SIG-M5 treated with dmso at 0.1 percent for 504 hours (cell line): ENCODE measurements at regions not wholly inside any gene's neighbourhood (a gene's known extent, or its start where the extent isn't known, plus 50 kb on each side); places are given as distances from the start of the nearest gene placed in this dataset.

Experiments
- DNase-seq: peaks from one replicate; lab custom pipeline; 2025; ENCODE audit not compliant: unreplicated experiment; lab: John Stamatoyannopoulos, UW

DNA sequence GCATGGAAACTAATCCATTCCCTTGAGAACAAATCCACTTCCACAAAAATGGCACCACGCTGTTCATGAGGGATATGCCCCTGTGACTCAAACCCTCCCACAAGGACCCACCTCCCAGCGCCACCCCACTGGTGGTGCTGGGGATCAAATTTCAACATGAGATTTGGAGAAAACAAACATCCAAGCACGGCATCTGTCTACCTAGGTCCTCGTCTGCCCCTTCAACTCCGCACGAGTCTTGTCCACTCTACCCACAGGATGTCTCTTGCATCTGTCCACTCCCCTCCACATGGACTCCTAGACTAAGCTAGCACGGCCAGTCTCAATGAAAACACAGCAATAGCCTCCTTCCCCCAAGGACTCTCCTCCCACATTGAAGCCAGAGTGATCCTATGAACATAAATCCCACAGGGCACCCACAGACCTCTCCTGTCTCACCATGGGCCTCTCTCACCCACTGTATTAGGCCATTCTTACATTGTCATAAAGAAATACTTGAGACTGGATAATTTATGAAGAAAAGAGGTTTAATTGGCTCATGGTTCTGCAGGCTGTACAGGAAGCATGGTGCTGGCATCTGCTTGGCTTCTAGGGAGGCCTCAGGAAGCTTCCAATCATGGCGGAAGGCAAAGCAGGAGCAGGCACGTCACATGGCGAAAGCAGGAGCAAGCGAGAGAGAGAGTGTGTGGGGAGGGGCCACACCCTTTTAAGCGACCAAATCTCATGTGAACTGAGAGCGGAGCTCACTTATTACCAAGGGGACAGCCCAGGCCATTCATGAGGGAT lies 101.4 kb downstream of the TOMM20 start:
- DNase-seq = no peak

- DNase-seq = no peak
Observed at GRCh38 chr1:235025422-235025984, 103.1 kb downstream of the TOMM20 start.

GRCh38 chr1:235024711-235025421 lies 103.8 kb downstream of the TOMM20 start:
- DNase-seq = no peak

GRCh38 chr1:235023711-235024439 lies 104.8 kb downstream of the TOMM20 start:
- no peak for DNase-seq

DNA sequence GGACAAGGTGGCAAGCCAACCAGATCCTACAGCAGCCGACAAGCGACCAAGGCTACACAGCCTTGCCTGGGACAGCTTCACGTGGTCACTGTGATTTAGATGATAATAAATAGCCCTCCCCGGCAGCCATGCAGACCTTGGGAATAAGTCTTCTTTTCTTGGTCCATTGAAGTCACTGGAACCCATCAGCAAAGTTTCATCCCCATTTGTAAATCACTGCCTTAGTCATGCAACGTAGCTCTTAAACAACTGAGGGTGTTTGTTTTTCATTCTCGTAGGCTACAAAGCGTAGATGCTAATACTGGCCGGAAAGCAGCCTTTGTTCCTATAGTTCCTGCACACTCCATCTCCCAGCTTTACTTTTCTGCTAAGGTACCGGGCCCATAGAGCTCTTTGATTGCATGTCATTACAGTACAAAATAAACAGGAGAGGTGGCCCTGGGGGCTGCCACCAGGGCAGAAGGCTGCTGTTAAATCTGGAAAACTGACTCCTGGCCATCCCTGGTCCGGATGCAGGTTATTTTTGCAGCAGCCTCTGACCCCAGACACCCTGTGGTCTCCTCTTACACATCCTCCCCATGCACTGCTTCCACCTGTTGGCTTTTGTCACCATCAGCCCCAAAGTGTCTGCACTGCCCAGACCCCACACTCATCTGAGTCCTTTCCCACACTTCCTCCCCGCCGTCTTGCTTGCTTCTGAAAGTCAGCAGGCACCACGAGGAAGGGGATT lies 105.5 kb downstream of the TOMM20 start:
- no peak for DNase-seq

DNA sequence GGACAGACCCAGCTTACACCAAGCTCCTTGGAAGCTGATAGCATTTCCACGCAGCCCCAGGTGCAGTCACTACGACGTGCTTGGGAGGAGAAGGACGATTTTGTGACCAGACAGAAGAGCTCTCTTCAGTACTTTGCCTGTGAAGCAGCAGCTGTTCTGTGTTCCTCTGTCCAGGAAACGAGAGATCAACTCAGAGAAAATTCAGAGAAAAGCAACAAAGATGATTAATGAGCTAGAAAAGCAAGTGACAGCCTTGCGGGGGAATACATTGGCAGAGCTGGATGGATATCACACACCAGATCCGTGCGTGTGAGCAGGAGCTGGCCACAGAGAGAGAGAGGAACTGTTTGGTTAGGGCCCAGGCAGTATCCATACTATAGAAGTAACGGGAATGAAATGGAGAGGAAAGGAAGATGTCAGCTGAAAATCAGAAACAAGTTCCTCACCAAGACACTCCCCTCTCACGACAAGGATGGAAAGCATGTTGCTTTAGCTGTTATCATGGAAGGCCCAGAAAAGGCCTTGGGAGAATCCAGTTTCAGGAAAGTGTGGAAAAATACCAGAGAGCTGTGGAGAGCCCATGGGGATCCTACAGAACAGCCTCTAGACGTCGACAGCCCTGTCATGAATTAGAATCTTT lies 106.2 kb downstream of the TOMM20 start:
- no peak for DNase-seq

DNA sequence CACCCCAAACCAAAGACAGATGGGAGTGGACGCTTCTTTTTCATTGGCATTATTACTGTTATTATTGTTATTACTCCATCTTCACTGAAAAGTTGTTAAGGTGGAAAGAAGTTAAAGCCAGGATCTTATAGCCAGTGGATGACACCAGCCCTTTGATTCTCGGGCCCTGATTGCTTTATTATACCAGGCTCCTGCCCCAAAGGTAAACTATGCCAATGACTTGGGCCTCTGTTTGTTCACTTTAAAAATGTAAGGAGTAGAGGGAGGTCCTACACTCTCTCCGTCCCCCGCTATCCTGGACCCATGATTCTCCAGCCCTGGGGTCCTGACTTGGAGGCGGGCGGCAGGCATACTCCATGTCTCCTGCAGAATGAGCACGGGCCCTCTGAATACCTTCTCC lies 106.8 kb downstream of the TOMM20 start:
- DNase-seq = no peak

- DNase-seq = no peak
Observed at GRCh38 chr1:235021321-235021720, 107.3 kb downstream of the TOMM20 start.

DNA sequence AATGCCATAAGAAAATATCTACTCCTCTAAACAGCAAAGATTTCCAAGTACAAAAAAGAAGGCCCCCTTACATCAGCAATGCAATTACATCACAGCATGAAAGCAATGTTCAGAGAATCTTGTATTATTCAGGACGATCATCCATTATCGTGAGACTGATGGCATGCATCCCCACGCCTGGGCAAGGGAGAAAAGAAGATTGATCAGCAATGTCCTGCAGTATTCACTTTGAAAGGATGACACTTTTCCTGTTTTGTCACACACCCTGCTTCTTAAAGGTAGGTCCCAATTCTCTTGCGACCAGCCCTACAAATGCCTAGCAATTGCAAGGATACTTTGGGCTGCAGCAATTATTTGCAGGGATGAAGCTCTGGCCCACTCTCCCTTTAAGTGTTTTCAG lies 108.7 kb downstream of the TOMM20 start:
- no peak for DNase-seq

DNA sequence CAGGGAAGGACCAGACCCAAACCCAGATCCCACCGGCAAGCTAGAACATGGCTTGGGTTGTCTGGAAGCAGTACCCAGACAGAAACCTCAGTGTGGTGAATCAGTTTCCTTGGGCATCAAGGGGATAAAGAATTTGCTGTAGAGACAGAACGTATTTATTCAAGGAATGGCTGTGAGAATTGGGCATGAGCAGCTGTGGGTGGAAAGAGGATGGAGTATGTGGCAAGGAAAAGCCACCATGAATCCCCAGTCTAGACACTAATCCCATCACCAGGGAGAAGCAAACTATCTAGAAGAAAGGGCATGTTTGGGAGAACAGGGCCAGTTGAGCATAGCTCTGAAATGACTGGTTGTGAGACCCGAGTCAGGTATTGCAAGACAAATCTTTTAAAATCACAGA lies 109.2 kb downstream of the TOMM20 start:
- no peak for DNase-seq

DNA sequence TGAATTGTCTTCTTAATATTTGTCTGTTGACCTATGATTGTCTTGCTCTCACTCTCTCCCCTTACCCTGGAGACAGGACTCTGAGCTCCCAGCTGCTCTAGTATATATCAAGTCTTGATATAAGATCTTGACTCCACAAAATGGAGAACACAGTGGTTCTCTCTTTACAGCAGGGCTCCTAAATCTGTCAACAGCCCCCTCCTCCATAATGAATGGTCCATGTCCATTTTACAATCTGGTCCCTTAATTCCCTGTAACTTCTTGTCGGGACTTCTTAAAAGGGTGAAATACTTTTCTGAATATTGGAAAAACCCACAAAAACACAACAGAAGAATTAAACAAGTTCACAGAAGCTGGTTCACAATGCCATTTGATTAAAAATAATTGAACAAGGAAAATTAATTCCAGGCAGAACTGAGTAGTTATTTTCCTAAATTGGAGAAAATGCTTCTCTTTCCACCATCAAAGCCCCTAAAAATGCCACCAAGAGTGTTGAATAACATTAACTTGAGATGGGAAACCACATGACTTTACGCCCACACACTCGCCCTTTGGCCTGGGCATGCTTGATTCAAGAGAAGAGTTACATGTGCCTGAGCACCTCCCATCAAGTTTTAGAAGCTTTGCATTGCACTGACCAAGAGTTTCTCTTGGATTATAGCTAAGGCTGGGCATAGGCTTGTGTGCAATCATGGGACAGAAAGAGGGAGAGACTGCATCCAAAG lies 109.8 kb downstream of the TOMM20 start:
- DNase-seq = no peak

GRCh38 chr1:235018161-235018560 lies 110.5 kb downstream of the TOMM20 start:
- no peak for DNase-seq

- DNase-seq = no peak
Observed at GRCh38 chr1:235017719-235018118, 110.9 kb downstream of the TOMM20 start.

DNA sequence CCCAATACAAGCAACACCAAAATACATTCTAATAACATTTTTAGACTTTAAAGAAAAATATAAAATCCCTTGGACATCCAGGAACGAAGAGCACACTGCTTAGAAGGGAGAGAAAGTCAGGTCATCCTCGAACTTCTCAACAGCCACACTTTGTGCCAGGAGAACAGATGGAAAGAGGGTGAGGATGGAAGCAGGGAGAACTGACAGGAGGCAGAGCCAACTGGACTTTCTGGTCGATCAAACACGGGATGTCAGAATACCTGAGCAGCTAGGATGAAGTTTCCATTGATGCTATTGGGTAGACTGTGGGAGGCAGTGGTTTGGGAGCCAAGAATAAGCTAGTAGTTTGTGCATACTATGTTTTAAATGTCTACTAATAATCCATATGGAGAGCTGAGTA lies 111.4 kb downstream of the TOMM20 start:
- DNase-seq = no peak

DNA sequence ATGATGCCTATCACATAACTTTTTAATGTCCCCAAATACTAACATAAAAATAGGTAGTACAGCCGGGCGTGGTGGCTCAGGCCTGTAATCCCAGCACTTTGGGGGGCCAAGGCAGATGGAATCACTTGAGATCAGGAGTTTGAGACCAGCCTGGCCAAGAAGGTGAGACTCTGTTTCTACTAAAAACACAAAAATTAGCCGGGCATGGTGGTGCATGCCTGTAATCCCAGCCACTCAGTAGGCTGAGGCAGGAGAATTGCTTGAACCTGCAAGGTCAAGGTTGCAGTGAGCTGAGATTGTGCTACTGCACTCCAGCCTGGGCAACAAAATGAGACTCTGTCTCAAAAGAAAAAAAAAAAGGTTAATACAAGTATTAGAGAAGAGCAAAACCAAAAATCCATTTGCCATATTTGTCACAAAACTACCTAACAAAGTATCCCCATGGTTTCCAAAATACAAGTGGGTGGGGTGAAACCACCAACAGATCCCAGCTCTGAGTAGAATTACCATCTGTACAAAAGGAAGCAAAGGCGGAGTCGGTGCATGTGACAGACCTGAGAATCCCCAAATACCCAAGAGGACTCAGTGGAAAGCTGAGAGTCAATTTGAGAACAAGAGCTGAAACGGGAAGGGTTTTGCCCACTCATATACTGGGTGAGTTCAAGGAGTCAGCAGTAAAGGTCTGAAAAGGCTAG lies 113.2 kb downstream of the TOMM20 start:
- no peak for DNase-seq

- no peak for DNase-seq
Observed at GRCh38 chr1:235014756-235015155, 113.9 kb downstream of the TOMM20 start.

DNA sequence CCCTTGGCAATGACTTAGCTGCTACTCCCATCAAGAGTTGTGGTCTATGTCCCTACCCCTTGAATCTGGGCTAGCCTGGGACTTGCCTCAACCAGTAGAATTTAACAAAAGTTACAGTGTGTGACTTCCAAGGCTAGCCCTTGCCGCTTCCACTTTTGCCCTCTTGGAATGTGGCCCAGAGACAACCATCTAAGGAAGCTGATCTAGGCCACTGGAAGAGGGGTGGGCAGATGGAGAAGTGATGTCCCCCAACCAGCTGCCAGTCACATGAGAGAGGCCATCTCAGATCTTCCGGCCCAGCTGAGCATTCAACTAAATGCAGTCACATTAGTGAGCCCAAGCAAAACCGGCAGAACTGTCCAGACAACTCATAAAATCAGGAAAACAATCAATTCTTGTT lies 115.1 kb downstream of the TOMM20 start:
- DNase-seq = no peak

DNA sequence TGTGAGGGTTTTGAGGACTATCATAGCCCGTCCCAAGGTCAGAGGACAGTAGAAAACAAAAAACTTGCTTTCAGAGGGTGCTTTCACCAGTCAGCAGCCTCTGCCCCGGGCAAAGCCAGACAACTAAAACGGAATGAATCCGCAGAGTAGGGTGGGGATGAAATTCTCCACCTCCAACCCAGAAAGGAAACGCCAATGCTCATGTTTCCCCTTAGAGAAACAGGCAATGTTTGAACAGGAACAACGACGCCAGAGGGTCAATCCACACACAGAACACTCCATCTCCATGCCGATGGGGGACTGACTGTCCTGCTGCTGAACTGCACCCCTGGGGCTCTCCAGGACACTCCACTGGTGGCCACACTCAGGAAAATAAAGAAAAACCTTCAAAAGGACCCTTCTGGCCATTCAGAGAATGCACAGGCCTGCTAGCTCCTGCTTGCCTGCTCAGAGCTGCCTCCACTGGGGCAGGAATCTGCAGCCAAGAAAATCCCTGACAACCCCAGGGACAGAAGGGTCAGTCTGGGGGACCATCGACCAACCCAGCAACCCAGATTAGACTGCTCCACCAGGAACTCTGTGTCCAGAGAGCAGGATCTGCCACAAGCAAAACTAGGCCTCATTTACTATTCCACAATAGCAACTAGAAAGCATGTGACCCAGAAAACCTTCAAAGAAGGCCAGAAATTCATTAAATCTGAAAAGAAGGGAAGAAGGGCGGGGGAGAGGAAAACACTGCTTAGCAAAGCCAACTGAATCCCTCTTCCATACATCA lies 116.0 kb downstream of the TOMM20 start:
- no peak for DNase-seq
